GM19099 (cell line): ENCODE measurements at regions not wholly inside any gene's neighbourhood (a gene's known extent, or its start where the extent isn't known, plus 50 kb on each side); places are given as distances from the start of the nearest gene placed in this dataset.

Source experiments
- POLR2A ChIP-seq: IDR thresholded peaks from 3 replicates; pipeline ENCODE4 v1.6.1; 2011; ENCODE audit warnings: low read depth; ENCODE audit not compliant: insufficient read length; ENCODE audit errors: extremely low read depth

- TF ChIP-seq POLR2A = no peak
Measured at GRCh38 chr6:167756597-167756996, 70.1 kb upstream of the AFDN start.

GRCh38 chr6:167757249-167757648 lies 69.5 kb upstream of the AFDN start:
- TF ChIP-seq POLR2A = no peak

- no peak for TF ChIP-seq POLR2A
Measured at GRCh38 chr6:167757821-167758220, 68.9 kb upstream of the AFDN start.

- no peak for TF ChIP-seq POLR2A
Measured at GRCh38 chr6:167758309-167759023, 68.2 kb upstream of the AFDN start.

GRCh38 chr6:167759206-167759605 lies 67.5 kb upstream of the AFDN start:
- TF ChIP-seq POLR2A = no peak

GRCh38 chr6:167759912-167760311 lies 66.8 kb upstream of the AFDN start:
- no peak for TF ChIP-seq POLR2A

- no peak for TF ChIP-seq POLR2A
Measured at GRCh38 chr6:167760979-167761793, 65.5 kb upstream of the AFDN start.

GRCh38 chr6:167761794-167762258 lies 64.9 kb upstream of the AFDN start:
- no peak for TF ChIP-seq POLR2A

GRCh38 chr6:167762259-167762962 lies 64.3 kb upstream of the AFDN start:
- TF ChIP-seq POLR2A = no peak

- no peak for TF ChIP-seq POLR2A
Measured at GRCh38 chr6:167763056-167763944, 63.4 kb upstream of the AFDN start.

- TF ChIP-seq POLR2A = no peak
Measured at GRCh38 chr6:167764215-167764614, 62.5 kb upstream of the AFDN start.

GRCh38 chr6:167764713-167765479 lies 61.8 kb upstream of the AFDN start:
- TF ChIP-seq POLR2A = no peak

- no peak for TF ChIP-seq POLR2A
Measured at GRCh38 chr6:167766986-167767714, 59.6 kb upstream of the AFDN start.
